ENCODE measurements at regions not wholly inside any gene's neighbourhood (a gene's known extent, or its start where the extent isn't known, plus 50 kb on each side); places are given as distances from the start of the nearest gene placed in this dataset.
"Not testable (repeated sequence)": the region's sequence is repeated elsewhere in the genome, so short reads cannot be mapped to it uniquely, and the experiment has no call there.

DNA sequence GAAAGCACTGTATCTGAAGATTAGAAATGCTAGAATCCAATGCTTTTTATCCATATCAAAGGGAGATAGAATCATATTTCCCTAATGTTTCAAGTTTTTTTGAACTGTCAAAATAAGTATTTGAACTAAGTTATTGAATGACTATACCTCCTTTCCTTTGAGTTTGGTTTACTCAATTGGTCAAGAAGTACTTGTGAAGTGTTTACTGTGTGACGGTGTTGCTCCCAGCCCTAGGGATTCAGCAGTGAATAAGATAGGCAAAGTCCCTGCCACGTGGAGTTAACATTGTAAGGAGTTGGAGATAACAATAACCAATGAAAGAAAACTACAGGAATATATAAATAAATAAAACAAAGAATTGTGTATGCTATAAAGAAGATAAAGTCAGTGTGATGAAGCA is 535.9 kb downstream of the FRK start:
- no peak overlapping the region for H3K4me3 Mint-ChIP-seq
- no peaks in the 10 kb centered on the region for H3K27me3 Mint-ChIP-seq
- no peaks in the 10 kb centered on the region for H3K36me3 Mint-ChIP-seq
- no peaks in the 10 kb centered on the region for H3K4me1 Mint-ChIP-seq
- peaks cover 6% of the 10 kb centered on the region for H3K9me3 Mint-ChIP-seq
- no peak overlapping the region for H3K27ac Mint-ChIP-seq

DNA sequence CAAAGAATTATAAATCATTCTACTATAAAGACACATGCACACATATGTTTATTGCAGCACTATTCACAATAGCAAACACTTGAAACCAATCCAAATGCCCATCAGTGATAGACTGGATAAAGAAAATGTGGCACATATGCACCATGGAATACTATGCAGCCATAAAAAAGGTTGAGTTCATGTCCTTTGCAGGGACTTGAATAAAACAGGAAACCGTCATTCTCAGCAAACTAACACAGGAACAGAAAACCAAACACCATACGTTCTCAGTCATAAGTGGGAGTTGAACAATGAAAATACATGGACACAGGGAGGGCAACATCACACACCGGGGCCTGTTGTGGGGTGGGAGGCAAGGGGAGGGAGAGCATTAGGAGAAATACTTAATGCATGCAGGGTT is 538.9 kb downstream of the FRK start:
- Mint-ChIP-seq H3K27ac (peak overlapping the region; percentile 19), H3K9me3 (peaks cover 24% of the 10 kb centered on the region)
- not testable (repeated sequence) for H3K4me3 Mint-ChIP-seq, H3K27me3 Mint-ChIP-seq, H3K36me3 Mint-ChIP-seq, H3K4me1 Mint-ChIP-seq

DNA sequence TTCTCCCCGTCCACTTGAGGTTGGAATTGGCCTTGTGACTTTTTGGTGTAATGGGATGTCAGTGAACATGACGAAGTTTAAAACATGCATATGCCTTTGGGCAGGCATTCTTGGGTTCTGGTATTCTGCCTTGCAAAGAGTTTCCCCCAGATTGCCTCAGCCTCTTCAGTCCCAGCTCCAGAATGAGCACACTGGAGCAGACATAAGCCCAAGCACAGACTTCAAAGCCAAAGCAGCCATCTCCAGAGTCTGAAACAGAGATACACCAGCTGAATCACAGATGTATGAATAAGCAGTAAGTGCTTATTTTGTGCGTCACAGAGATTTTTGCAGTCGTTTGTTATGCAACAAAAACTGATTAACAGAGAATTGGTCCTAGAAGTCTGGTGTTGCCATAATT is 546.0 kb downstream of the FRK start:
- H3K27me3 Mint-ChIP-seq, result no peaks in the 10 kb centered on the region
- no peak overlapping the region for H3K27ac Mint-ChIP-seq
- H3K36me3 Mint-ChIP-seq, result no peaks in the 10 kb centered on the region
- no peak overlapping the region for H3K4me3 Mint-ChIP-seq
- no peaks in the 10 kb centered on the region for H3K4me1 Mint-ChIP-seq
- peaks cover 36% of the 10 kb centered on the region for H3K9me3 Mint-ChIP-seq

DNA sequence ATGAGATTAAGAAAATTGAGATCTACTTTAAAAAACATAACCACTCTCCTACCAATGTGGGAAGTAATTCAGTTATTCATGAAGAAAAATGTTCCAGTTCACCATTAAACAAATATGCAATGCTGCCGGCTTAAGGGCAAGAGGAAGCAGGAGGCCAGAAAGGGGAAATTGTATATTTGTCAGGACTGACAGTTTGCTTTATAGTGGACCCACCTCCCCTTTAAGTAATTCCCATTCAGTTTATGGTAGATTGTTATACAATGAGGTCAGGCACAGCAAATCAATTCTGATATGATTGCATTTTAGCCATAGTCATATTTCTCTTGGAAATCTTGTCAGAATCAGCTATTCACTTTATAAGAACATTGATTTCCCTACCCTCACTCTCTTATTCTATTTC is 547.8 kb downstream of the FRK start:
- Mint-ChIP-seq H3K27ac (no peak overlapping the region), H3K36me3 (no peaks in the 10 kb centered on the region), H3K27me3 (no peaks in the 10 kb centered on the region), H3K4me1 (no peaks in the 10 kb centered on the region), H3K9me3 (peaks cover 26% of the 10 kb centered on the region), H3K4me3 (no peak overlapping the region)

DNA sequence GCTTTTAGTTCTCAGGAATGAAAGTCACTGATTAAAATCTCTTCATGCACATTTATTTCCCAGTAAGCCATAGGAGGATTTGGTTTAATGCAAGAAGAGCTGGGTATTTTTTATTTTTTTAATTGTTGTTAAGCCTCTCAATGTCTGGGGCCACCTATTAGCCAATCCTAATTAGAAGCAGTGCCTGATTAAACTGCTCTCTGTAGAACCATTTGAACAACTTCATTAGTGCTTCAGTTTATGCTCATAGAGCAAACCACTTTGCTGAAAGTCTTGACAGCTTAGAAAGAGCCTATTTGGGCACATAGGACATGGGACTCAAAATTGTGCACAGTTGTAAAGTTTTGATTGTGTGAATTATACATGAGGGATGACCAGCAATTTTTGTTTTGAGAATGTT is 548.9 kb downstream of the FRK start:
- Mint-ChIP-seq H3K27ac (no peak overlapping the region), H3K9me3 (peaks cover 19% of the 10 kb centered on the region), H3K4me3 (no peak overlapping the region), H3K36me3 (no peaks in the 10 kb centered on the region), H3K4me1 (no peaks in the 10 kb centered on the region), H3K27me3 (no peaks in the 10 kb centered on the region)

DNA sequence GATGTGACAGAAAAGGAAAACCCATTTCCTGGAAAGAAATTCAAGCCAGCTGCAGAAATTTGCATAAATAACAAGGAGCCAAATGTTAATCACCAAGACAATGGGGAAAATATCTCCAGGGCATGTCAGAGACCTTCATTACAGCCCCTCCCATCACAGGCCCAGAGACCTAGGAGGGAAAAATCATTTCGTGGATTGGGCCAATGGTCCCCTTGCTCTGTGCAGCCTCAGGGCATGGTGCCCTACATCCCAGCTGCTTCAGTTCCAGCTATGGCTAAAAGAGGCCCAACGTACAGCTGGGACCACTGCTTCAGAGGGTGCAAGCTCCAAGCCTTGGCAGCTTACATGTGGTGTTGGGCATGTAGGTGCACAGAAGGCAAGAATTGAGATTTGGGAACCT is 558.3 kb downstream of the FRK start:
- not testable (repeated sequence) for H3K4me3 Mint-ChIP-seq, H3K36me3 Mint-ChIP-seq, H3K4me1 Mint-ChIP-seq, H3K9me3 Mint-ChIP-seq, H3K27me3 Mint-ChIP-seq, H3K27ac Mint-ChIP-seq

DNA sequence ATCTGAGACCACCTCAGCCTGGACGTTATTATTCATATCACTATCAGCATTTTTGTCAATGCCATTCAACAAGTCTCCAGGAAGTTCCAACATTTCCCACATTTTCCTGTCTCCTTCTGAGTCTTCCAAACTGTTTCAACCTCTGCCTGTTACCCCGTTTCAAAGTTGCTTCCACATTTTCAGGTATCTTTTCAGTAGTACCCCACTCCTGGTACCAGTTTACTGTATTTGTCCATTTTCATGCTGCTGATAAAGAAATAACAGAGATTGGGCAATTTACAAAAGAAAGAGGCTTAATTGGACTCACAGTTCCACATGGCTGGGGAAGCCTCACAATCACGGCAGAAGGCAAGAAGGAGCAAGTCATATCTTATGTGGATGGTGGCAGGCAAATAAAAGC is 565.5 kb downstream of the FRK start:
- no peaks in the 10 kb centered on the region for H3K27me3 Mint-ChIP-seq
- H3K36me3 Mint-ChIP-seq, result no peaks in the 10 kb centered on the region
- peaks cover 9% of the 10 kb centered on the region for H3K9me3 Mint-ChIP-seq
- no peaks in the 10 kb centered on the region for H3K4me1 Mint-ChIP-seq
- no peak overlapping the region for H3K27ac Mint-ChIP-seq
- H3K4me3 Mint-ChIP-seq, result no peak overlapping the region

DNA sequence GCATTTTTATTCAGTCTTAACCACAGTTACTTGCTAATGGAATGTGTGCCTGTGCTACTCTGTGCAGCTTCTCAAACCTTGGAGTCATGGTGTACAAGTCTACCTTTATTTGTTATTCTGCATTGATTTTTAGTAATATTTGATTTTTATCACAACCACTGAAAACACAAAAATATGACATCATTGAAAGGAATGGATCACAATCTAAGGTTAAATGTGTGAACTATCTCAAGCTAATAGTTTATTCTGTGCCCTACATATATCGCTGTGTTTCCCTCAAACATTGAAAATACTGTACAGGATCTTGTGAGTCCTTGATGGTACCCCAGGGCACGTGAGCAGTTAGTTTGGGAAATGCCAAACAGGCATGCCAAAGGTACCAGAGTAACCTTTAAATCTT is 573.4 kb downstream of the FRK start:
- Mint-ChIP-seq H3K27ac (no peak overlapping the region), H3K4me1 (no peaks in the 10 kb centered on the region), H3K36me3 (no peaks in the 10 kb centered on the region), H3K9me3 (no peaks in the 10 kb centered on the region), H3K4me3 (no peak overlapping the region), H3K27me3 (no peaks in the 10 kb centered on the region)

DNA sequence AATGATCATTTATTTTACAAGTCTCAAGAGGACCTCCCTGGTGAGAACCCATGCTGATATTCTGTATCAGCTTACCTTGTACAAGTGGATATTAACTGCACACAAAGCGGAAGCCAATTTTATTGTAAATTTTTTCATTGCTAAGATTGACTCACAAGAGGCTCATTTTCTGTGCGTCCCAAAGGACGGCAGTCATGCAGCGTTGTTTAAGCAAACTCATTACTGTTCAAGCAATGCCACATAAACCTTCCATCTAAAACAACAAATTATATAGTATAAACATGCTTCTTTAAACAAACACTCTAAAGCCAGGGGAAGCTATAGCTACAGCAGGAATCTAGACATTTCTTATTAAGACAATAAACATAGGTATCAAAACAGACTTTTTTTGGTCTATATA is 575.3 kb downstream of the FRK start:
- Mint-ChIP-seq H3K4me1 (no peaks in the 10 kb centered on the region), H3K4me3 (no peak overlapping the region), H3K9me3 (peaks cover 5% of the 10 kb centered on the region), H3K27me3 (no peaks in the 10 kb centered on the region), H3K27ac (no peak overlapping the region), H3K36me3 (no peaks in the 10 kb centered on the region)

DNA sequence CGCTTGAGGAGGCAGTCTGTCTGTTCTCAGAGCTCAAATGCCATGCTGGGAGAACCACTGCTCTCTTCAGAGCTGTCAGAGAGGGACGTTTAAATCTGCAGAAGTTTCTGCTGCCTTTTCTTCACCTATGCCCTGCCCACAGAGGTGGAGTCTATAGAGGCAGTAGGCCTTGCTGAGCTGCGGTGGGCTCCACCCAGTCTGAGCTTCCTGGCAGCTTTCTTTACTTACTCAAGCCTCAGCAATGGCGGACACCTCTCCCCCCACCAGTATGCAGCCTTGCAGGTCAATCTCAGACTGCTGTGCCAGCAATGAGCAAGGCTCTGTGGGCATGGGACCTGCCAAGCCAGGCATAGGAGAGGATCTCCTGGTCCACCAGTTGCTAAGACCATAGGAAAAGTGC is 580.1 kb downstream of the FRK start:
- not testable (repeated sequence) for H3K9me3 Mint-ChIP-seq, H3K27me3 Mint-ChIP-seq, H3K27ac Mint-ChIP-seq, H3K4me1 Mint-ChIP-seq, H3K36me3 Mint-ChIP-seq, H3K4me3 Mint-ChIP-seq

DNA sequence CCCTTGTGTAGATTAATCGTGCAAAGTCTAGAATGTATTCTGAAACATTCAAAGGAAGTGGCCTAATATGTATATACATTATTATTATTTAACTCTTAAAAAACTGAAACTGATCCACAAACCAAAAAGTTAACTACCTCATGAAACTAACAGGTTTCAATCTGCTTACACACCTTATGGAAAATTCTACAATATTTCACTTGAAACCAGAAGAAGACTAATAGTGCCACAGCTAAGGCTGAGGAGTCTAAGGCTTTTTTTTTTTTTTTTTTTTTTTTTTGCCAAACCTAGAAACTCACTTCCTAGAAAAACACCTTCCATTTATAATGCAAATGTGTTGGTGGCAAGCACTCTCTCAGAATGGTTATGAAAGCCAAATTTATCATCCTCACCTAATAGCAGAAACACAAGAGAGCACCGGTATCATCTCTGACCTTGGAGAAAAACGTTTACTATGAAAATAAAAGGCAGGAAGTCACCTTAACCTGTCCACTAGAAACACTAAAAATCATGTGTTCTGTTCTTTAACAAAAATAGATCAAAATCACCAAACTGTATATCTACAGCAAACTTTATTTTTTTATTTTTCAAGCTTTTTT is 586.1 kb downstream of the FRK start:
- Mint-ChIP-seq H3K27ac (no peak overlapping the region), H3K4me3 (no peak overlapping the region), H3K9me3 (no peaks in the 10 kb centered on the region)

DNA sequence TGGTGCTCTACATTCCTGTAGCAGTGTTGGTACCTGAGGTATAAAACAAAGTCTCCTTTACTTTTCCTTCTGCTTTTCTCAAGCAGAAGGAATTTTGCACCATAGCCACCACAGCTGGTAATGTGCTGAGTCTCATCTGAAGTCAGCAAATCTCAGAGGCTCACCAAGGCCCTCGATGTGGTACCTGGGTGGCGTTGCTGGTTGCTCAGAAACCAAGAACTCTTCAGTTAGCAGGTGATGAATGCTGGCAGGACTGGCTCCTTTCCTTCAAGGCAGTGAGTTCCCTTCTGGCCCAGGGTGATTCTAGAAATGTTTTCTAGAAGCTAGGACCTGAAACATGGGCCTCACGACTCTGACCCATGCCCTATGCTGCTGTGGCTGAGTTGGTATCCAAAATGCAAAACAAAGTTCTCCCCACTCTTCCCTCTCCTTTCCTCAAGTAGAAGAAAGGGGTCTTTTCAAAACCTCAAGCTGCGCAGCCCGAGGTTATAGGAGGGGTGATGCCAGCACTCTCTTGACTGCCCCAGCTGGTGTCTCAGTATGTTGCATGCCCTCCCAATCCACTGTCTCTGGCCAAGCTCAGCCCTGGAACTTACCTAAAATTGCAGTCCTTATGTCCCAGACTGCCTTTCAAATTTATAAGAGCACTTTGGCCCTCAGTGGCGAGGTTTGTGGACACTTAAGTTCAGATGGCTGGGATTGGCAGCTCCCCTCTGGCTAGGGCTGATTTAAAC is 592.3 kb downstream of the FRK start:
- no peak overlapping the region for H3K4me3 Mint-ChIP-seq
- H3K36me3 Mint-ChIP-seq, result peaks cover 1% of the 10 kb centered on the region
- H3K27me3 Mint-ChIP-seq, result no peaks in the 10 kb centered on the region
- H3K4me1 Mint-ChIP-seq, result no peaks in the 10 kb centered on the region
- H3K27ac Mint-ChIP-seq, result no peak overlapping the region
- peaks cover 13% of the 10 kb centered on the region for H3K9me3 Mint-ChIP-seq

More for the DNA sequence above, 586.1 kb downstream of the FRK start:
- no peaks in the 10 kb centered on the region for H3K27me3 Mint-ChIP-seq
- no peaks in the 10 kb centered on the region for H3K36me3 Mint-ChIP-seq
- H3K4me1 Mint-ChIP-seq, result no peaks in the 10 kb centered on the region

DNA sequence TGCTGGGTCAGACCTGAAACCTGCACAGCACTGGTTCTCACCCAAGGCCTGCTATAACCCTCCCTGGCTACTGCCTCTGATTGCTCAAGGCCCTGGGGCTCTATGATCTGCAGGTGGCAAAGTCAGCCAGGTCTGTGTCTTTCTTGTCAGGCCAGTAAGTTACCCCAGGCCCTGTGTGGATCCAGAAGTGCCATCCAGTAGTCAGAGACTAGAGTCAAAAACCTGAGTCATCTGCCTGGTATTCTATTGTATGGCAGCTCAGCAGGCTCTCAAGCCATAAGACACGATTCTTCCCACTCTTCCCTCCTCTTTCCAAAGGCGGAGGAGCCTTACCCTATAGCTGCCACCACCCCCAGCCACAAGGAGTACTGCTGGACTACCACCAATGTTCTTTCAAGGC is 593.0 kb downstream of the FRK start:
- H3K27me3 Mint-ChIP-seq, result no peaks in the 10 kb centered on the region
- H3K4me3 Mint-ChIP-seq, result no peak overlapping the region
- peaks cover 1% of the 10 kb centered on the region for H3K36me3 Mint-ChIP-seq
- no peak overlapping the region for H3K27ac Mint-ChIP-seq
- H3K4me1 Mint-ChIP-seq, result no peaks in the 10 kb centered on the region
- H3K9me3 Mint-ChIP-seq, result peaks cover 15% of the 10 kb centered on the region

DNA sequence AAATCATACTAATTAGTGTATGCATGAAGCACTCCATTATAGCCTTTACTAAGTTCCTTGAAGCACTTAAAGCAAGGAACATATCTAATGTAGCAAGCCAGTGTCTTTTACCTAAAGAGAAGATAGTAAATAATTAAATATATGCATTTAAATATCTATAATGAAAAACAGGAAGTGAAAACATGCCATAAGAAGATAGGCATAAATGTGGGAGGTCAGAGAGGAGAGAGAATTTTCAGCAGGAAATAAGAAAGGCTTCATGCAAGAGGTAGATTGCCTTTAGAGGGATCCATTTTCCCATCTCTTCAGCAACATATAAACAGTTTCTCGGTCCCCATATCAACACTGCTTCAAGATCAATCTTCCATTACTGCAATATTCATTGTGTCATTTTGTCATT is 599.8 kb downstream of the FRK start:
- Mint-ChIP-seq H3K9me3 (peaks cover 4% of the 10 kb centered on the region), H3K27me3 (no peaks in the 10 kb centered on the region), H3K27ac (no peak overlapping the region)

DNA sequence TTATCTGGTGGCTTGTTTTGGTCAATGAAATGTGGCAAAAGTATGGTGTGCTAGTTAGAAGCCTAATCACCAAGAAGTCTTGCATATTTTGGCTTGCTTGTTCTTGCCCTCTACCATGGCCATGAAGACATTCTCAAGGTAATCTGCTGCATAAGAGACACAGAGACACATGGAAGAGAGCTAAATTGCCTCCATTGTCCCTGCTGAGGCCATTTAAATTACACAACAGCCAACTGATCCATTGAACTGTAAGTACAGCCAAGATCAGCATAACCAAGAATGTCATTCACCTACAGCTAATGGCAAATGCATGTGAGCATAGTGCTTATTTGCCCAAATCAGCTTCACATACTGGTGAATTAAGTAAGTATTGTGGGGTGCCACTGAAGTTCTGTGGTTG is 603.8 kb downstream of the FRK start:
- H3K9me3 Mint-ChIP-seq, result no peaks in the 10 kb centered on the region
- H3K27me3 Mint-ChIP-seq, result no peaks in the 10 kb centered on the region

More for the DNA sequence above, 599.8 kb downstream of the FRK start:
- Mint-ChIP-seq H3K4me3 (no peak overlapping the region), H3K36me3 (no peaks in the 10 kb centered on the region), H3K4me1 (no peaks in the 10 kb centered on the region)

DNA sequence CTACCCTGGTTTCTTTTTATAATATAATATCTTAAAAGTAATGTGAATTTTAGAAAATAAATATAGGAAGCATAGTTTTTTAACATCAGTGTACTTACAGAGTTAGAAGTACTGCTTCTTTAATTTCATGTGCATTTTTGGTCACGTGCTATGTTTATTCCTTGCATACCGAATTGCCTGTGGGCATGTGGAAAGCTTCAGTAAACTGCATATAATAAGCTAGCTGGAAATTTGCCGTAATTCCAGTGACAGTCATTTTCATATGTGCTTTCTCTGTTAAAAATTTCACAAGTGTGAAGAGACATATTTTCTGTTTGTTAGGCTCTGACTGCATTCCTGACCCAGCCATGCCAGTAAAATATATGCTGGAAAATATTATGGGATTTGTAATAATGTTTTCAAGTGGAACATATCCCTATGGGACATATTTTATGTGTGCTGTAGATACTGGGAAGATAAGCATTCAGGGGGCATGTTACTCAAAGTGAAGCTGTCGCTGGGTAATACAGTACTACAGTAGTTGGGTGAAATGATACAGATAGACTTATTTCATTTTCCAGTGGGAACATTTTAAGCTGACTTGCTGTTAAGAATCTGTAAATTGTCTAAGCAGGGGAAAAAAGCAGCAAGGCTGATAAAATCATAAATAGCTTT is 616.7 kb downstream of the FRK start:
- no peak overlapping the region for H3K4me3 Mint-ChIP-seq
- no peak overlapping the region for H3K27ac Mint-ChIP-seq
- no peaks in the 10 kb centered on the region for H3K27me3 Mint-ChIP-seq
- H3K4me1 Mint-ChIP-seq, result no peaks in the 10 kb centered on the region
- no peaks in the 10 kb centered on the region for H3K36me3 Mint-ChIP-seq
- no peaks in the 10 kb centered on the region for H3K9me3 Mint-ChIP-seq

More for the DNA sequence above, 603.8 kb downstream of the FRK start:
- Mint-ChIP-seq H3K4me3 (no peak overlapping the region), H3K4me1 (no peaks in the 10 kb centered on the region), H3K27ac (no peak overlapping the region), H3K36me3 (no peaks in the 10 kb centered on the region)

All from activated naive CD4-positive, alpha-beta T cell treated with anti-CD3 and anti-CD28 coated beads, Interleukin-2, amount 50 U/mL, for 24 hours (primary cell).